LNCaP clone FGC (cell line): ENCODE measurements at regions not wholly inside any gene's neighbourhood (a gene's known extent, or its start where the extent isn't known, plus 50 kb on each side); places are given as distances from the start of the nearest gene placed in this dataset.
A peak's percentile ranks its signal among the peaks of the same experiment; 100 is the strongest.

Experiments used
- DNase-seq: peaks from one replicate; pipeline ENCODE4 v3.0.0-alpha.2; 2011; ENCODE audit warnings: low read depth
- H3K4me3 ChIP-seq: 2 replicates; pipeline ENCODE4 v1.5.1; 2011; ENCODE audit warnings: mild to moderate bottlenecking, low read depth, low read length, control low read depth
- CTCF ChIP-seq: IDR thresholded peaks from 2 replicates; pipeline ENCODE4 v1.5.1; 2012; ENCODE audit warnings: mild to moderate bottlenecking; ENCODE audit not compliant: control insufficient read depth, insufficient read depth; ENCODE audit errors: extremely low read depth

GRCh38 chr9:14967450-14968321 is 57.5 kb upstream of the FREM1 start:
- no peak for DNase-seq
- peak; percentile 24; the same call in 1 of the 2 replicates for TF ChIP-seq CTCF
- H3K4me3 ChIP-seq = no peak overlapping the region

- TF ChIP-seq CTCF = no peak
- no peak overlapping the region for H3K4me3 ChIP-seq
Observed at GRCh38 chr9:14962193-14962882, 52.1 kb upstream of the FREM1 start.

GRCh38 chr9:14961372-14962068 is 51.3 kb upstream of the FREM1 start:
- TF ChIP-seq CTCF = no peak
- no peak overlapping the region for H3K4me3 ChIP-seq
- no peak for DNase-seq

More at GRCh38 chr9:14962193-14962882, 52.1 kb upstream of the FREM1 start:
- DNase-seq = no peak

DNA sequence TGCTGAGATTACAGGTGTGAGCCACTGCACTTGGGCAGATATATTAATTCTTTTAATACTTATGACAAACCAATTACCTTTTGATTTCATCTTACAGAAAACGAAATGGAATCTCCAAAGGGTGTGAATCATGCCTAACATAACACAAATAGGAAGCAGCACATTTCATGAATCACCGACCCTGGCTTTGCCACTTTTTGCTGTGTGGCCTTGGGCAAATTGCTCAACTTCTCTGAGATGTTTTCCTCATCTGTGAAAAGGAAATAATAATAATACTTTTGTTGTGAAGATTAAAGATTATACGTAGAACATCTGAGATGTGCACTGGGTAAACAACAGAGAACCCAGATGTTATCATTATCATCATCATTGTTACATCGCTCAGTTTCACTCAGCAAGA is 50.7 kb upstream of the FREM1 start:
- no peak overlapping the region for H3K4me3 ChIP-seq
- TF ChIP-seq CTCF = no peak
- no peak for DNase-seq
